ENCODE measurements at regions not wholly inside any gene's neighbourhood (a gene's known extent, or its start where the extent isn't known, plus 50 kb on each side); places are given as distances from the start of the nearest gene placed in this dataset.

DNA sequence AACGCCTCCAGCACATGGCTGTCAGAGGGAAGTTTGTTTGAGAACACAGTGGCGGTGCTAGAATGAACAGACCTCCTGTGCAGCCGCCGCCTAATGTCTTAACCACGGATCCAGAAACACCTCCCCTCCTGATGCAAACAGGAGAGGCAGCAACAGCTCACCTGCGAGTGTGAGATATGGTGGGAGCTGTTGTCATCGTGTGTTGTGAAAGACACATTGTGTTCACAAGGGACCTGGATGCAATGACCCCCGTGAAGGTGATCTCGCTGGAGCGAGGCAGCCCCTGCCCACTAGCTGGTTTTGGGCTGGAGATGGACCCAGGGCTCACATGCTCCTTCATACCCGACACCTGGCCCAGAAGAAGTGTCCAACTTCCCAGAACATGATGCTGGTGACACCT, 315.3 kb upstream of the C1orf174 start:
- no peak for TF ChIP-seq YY1 (IDR thresholded peaks at IDR 0.05; ENCODE audit: low read depth)
- TF ChIP-seq, protein P1, sequence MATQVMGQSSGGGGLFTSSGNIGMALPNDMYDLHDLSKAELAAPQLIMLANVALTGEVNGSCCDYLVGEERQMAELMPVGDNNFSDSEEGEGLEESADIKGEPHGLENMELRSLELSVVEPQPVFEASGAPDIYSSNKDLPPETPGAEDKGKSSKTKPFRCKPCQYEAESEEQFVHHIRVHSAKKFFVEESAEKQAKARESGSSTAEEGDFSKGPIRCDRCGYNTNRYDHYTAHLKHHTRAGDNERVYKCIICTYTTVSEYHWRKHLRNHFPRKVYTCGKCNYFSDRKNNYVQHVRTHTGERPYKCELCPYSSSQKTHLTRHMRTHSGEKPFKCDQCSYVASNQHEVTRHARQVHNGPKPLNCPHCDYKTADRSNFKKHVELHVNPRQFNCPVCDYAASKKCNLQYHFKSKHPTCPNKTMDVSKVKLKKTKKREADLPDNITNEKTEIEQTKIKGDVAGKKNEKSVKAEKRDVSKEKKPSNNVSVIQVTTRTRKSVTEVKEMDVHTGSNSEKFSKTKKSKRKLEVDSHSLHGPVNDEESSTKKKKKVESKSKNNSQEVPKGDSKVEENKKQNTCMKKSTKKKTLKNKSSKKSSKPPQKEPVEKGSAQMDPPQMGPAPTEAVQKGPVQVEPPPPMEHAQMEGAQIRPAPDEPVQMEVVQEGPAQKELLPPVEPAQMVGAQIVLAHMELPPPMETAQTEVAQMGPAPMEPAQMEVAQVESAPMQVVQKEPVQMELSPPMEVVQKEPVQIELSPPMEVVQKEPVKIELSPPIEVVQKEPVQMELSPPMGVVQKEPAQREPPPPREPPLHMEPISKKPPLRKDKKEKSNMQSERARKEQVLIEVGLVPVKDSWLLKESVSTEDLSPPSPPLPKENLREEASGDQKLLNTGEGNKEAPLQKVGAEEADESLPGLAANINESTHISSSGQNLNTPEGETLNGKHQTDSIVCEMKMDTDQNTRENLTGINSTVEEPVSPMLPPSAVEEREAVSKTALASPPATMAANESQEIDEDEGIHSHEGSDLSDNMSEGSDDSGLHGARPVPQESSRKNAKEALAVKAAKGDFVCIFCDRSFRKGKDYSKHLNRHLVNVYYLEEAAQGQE (IDR thresholded peaks at IDR 0.05; ENCODE audit: low read depth), result no peak
- TF ChIP-seq EP300 (IDR thresholded peaks at IDR 0.05; ENCODE audit: borderline replicate concordance), result no peak
- TF ChIP-seq RAD21 (IDR thresholded peaks at IDR 0.05; ENCODE audit: low read depth), result no peak
- TF ChIP-seq CEBPB (IDR thresholded peaks at IDR 0.05), result no peak

All from Ishikawa (cell line).